NOMO-1 (cell line): ENCODE measurements at regions not wholly inside any gene's neighbourhood (a gene's known extent, or its start where the extent isn't known, plus 50 kb on each side); places are given as distances from the start of the nearest gene placed in this dataset.
A peak's percentile ranks its signal among the peaks of the same experiment; 100 is the strongest.

Source experiments
- DNase-seq, 2 experiments: peaks; one replicate each; lab custom pipeline; 2025; ENCODE audit not compliant: unreplicated experiment in 2 of 2; lab: John Stamatoyannopoulos, UW

GRCh38 chr6:54629131-54629530, 217.4 kb upstream of the FAM83B start:
- DNase-seq: no peak

GRCh38 chr6:54632984-54633565, 213.5 kb upstream of the FAM83B start:
- no peak for DNase-seq

DNA sequence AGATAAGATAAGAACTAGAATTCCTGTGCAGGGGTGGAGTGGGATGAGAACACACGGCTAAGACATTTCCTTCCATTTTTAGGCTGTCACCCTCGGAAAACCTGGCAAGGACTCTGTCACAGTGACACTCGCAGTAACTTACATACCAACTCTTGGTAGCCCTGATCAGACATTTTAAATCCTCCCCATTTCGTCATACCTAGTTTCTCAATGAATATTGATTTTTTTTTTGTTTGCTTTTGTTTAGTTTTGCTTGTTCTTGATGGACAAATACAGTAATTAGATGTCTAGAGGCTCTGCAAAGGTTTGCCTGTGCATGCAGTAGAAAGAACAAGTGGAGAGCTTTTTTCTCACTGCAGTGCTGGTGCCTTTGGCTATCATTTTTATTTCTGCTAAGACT, 213.0 kb upstream of the FAM83B start:
- DNase-seq: no peak

DNA sequence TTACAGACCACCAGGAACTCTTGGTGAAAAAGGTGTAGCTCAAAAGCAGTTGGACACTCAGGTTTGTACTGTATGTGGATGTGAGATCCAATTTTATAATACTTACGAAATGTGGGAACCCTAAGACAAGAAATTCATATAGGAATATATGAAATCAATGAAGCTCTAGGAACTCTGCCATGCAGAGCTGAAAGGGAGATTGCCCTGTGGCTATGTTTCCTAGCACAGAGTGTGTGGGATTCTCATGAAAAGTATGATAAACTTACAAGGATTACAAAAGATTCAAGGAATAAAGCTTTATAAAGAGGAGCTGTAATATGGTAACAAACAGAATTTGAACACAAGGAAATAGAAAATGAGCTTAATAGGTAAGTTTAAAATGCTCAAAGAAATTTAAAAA, 205.7 kb upstream of the FAM83B start:
- DNase-seq: no peak

DNA sequence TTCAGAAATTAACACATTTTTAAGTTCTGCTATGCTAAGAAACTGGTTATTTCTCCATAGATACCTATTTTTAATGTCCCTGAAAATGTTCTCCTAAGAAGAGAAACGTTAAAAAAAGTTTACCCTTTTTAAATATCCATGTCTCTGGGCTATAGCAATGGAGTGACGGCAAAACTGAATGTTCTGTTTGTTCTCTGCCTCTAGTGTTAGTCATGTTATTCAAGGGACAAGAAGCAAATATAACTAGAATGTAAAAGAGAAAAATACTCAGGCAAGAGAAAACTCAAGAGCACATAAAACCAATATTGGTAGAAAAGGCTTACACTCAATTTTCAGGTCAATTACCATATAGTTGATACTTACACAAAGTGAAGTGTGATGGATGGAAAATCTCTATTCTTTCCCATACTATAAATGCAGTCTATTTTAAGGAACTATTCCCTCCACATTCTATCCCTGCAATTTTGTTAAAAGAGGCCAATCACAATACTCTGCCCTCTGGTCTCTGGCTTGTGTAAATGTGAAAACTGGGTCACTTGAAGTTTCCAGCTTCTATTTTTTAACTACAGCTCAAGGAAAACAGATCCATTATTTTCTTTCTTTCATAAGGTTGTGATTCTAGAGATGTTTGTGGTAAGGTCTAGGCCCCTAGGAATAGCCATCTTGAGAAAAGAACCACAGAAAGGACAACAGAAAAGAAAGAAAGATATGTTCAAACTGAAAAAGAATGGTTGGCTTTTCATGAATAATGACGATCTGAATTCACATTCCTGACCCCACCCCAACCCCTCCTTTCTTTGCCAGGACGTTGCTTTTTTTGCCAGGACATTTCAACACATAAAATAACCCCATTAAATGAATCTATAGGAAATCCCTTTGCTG, 200.3 kb upstream of the FAM83B start:
- DNase-seq: no peak

DNA sequence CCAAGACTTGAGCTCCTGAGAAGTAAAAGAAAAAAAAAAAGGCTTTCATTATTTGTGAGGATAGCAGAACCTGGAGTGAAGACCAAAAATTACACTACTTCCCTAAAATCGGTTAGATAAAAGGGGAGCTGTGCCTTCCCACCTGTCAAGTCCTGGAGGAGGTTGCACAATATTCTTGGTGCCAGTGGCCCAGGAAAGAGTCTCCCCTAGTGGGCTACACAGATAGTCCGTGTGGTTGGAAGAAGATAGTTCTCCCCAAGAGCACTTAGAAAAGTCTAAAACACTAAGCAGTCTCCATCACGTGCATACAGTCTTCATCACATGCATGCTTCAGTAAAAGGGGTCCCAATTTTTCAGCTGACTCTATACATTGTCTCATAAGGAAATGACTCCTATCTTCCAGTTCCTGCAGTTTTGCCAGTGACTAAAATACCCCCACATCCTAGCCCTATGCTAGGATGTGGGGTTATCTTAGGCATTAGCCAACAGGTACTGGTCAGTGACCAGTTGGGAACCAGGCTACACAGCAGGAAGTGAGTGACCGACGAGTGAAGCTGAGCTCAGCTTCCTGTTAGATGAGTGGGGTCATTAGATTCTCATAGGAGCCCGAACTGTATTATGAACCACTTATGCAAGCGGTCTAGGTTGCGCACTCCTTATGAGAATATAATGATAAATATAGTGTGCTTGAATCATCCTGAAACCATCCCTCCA, 199.5 kb upstream of the FAM83B start:
- DNase-seq: no peak

- no peak for DNase-seq
Measured at GRCh38 chr6:54654381-54654780, 192.2 kb upstream of the FAM83B start.

DNA sequence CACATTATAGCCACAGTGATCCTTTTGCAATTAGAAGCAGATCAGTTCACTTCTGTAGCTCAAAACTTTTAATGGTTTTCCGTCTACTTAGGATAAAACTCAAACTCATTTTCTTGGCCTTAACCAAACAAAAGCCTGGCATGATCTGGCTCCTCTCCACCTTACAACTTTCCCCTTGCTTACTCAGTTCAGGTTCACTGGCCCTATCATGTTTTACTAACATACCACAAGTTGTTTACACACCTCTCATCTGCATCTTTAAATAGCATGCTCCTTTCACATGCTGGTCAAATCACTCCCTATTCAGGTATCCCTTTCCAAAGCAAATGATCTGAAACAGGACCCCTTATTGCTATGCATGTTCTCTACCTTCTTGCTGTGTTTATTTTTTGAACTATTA, 191.4 kb upstream of the FAM83B start:
- DNase-seq: no peak

DNA sequence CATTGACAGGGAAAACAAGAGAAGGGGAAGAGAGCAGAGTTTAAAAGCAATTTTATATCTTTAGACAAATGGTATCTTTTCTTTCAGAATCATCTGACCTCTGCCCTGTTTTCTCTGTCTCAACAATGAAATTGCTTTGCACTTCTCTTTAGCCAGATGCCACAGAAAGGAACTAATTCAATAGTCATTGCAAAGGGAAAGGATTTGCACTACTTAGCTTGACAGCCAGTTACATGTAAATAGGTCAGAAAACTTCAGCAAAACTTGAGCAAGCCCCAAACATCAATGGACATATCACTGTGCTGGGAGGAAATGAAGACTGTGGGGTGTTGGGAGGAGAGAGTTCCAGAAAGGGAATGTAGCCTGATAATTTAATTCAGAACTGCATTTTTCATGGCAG, 181.3 kb upstream of the FAM83B start:
- DNase-seq: no peak

DNA sequence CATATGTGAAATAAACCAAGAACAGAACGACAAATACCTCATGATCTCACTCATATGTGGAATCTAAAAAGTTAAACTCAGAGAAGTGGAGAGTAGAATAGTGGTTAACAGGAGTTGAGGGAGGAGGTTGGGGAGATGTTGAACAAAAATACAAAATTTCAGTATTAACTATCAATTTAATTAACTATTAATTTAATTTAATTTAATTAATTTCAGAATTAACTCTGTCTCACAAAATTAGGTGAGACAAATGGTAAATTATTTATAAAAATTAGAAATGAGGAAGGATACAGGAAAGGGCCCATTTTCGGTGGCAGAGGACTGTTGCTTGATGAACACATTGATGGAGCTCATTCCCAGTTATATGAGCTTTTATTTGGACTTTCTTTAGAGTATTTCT, 166.0 kb upstream of the FAM83B start:
- DNase-seq: no peak

GRCh38 chr6:54681267-54681666, 165.3 kb upstream of the FAM83B start:
- DNase-seq: no peak

DNA sequence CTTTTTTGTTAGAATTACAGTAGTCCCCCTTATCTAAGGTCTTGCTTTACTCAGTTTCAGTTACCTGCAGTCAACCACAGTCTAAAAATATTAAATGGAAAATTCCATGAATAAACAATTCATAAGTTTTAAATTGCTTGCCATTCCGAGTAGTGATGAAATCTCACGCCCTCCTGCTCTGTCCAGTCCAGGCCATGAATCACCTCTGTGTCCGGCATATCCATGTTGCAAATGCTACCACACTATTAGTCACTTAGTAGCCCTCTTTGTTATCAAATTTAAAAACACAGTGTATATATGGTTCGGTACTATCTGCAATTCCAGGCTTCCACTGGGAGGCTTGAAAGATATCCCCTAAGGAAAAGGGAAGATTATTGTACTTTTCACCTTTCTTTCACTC, 164.6 kb upstream of the FAM83B start:
- DNase-seq: no peak

GRCh38 chr6:54689620-54690019, 157.0 kb upstream of the FAM83B start:
- DNase-seq: no peak

GRCh38 chr6:54690596-54690995, 156.0 kb upstream of the FAM83B start:
- DNase-seq: no peak

- no peak for DNase-seq
Measured at GRCh38 chr6:54694928-54695532, 151.5 kb upstream of the FAM83B start.

DNA sequence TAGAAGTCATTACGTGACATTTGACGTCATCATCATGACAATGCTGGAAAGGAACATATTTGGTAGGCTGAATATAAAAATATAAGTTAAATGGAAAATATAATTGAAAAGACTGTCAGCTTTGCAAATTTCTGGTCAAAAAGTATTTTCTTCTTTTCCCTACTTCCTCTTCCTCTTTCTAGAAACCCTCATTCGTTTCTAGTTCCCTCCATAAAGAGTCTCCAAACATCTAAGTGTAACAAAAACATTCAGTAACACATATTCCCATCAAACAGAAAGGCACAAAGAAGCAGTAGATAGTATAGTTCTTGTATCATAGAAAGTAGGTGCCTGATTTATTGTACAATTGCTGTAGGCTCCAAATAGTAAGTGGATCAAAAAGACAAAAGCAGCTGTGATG, 150.8 kb upstream of the FAM83B start:
- peak; percentile 19 to 87 for DNase-seq

DNA sequence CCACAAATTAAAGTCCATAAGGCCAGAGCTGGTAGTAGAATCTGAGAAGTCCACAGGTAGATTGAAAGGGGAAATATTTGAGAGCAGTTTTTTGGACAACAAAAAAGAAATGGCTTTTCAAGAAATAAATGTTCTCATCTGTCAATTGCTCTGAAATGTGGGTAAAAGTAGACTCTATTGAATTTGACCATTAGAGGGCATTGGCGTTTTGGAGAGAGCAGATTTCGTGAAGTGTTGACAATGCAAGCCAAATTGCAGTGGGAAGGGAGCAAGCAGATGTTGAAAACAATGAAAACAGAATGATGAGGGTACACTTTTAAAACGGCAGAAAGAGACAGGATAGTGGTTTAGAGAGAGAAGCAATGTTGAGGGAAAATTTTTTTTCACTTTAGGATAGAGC, 149.1 kb upstream of the FAM83B start:
- no peak for DNase-seq

DNA sequence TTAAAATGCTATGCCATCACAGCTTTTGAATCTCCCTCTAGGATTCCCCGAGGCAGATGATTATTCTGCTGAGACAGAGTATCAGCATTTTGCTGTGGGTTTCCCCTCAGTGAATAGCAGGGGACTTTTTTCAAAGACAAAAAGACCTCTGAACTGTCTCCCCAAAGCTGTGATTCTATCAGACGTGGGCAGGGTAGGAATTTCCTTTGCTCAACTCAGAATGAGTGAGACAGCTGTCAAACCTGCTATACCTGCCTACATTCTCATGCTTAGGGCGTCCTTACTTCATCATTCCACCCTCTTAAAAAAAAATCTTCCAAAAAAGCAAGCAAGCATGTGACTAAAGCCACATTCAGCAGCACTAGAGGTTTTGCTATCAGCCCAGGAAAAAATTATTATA, 147.6 kb upstream of the FAM83B start:
- DNase-seq: no peak

- no peak for DNase-seq
Measured at GRCh38 chr6:54700158-54700557, 146.4 kb upstream of the FAM83B start.

GRCh38 chr6:54702772-54703171, 143.8 kb upstream of the FAM83B start:
- no peak for DNase-seq

DNA sequence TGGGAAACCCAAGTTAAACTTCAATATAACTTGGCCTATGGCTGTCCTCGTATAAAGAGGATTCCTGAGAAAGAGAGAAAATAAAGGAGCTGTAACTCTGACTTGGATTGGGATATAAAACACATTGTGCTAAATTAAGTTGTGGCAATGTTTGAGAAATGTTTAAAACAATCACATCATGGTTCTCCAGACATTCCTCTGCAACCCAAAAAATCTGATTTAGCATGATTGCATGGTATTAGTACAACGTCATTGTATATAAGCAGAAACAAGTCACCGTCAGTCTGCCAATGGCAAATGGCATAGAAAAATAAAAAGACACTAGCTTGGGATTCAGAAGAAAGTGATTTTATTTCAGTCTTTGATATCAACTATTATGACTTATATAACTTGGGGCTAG, 140.2 kb upstream of the FAM83B start:
- no peak for DNase-seq
